Esophagus squamous epithelium (tissue), 5 donors: ENCODE measurements at regions not wholly inside any gene's neighbourhood (a gene's known extent, or its start where the extent isn't known, plus 50 kb on each side); places are given as distances from the start of the nearest gene placed in this dataset.

Source experiments
- DNase-seq: peaks from one replicate; lab custom pipeline; 2025; lab: John Stamatoyannopoulos, UW
- H3K27ac ChIP-seq, 4 donors: fragments of 200-600 bp; sonication (generic); one replicate each; pipeline ENCODE4 v1.5.1; 2016 to 2019; ENCODE audit warnings: mild to moderate bottlenecking in 1 of 4
- H3K27me3 ChIP-seq, 4 donors: fragments of 200-600 bp; sonication (generic); 1 replicate in 3 of 4; 2 replicates in 1 of 4; pipeline versions ENCODE4 v1.5.1 to v1.6.0; 2017 to 2021; ENCODE audit warnings: antibody characterized with exemption in 1 of 4
- H3K36me3 ChIP-seq, 3 donors: fragments of 200-600 bp; sonication (generic); one replicate each; pipeline ENCODE4 v1.5.1; 2016 to 2019
- H3K4me1 ChIP-seq, 3 donors: fragments of 200-600 bp; sonication (generic); one replicate each; pipeline ENCODE4 v1.5.1; 2017 to 2019
- H3K4me3 ChIP-seq, 4 donors: fragments of 200-600 bp; sonication (generic); 1 replicate in 3 of 4; 2 replicates in 1 of 4; pipeline ENCODE4 v1.5.1; 2016 to 2019; ENCODE audit warnings: mild to moderate bottlenecking in 2 of 4, moderate library complexity in 1 of 4
- H3K9me3 ChIP-seq, 3 donors: fragments of 200-600 bp; sonication (generic); one replicate each; pipeline ENCODE4 v1.5.1; 2016 to 2019
- POLR2A ChIP-seq, 4 donors: fragments of 450-650 bp; IDR thresholded peaks; one replicate each; pipeline ENCODE4 v1.6.1; 2017; ENCODE audit warnings: antibody characterized with exemption in 4 of 4, mild to moderate bottlenecking in 4 of 4, moderate library complexity in 3 of 4
- WGBS, 2 donors: methylation state at CpG; one replicate each; pipeline ENCODE4 v1.1.5; 2018; 5-methylcytosine and 5-hydroxymethylcytosine counted together
- intact Hi-C: fragments of 100-400 bp; cut with DNase I; formaldehyde crosslinking; loops from one replicate; pipeline ENCODE4 v1.15.0; 2022
- TF ChIP-seq, protein P1 (sequence below), 6 experiments: fragments of 450-650 bp in 4 of 6; fragments of 200-600 bp in 2 of 6; sonication (generic) in 2 of 6; IDR thresholded peaks; one replicate each; pipeline ENCODE4 v1.5.1; 2016 to 2019; ENCODE audit warnings: antibody characterized with exemption in 6 of 6, mild to moderate bottlenecking in 4 of 6, moderate library complexity in 4 of 6
- donor health status: DM: yes; HTN: yes; CAD: no.

DNA sequence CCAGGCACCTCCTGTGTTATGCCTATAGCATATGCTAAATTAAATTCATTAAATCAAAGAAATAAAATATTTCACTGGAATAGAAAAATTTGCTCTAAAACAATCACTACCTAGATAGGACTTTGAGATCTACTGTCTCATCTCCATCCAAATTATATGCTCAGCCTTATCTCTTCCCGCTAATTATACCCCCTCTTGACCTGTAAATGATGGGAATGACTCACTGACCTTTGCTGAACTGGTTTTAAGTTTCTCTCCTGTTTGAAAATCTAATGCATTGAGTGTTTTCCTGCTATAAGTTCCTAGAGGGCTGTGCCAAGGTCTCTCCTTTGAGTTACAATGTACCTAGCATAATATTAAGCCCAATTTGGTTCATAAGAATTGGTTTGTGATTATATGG lies 110.1 kb downstream of the BMP2 start:
- intact Hi-C loops: no loop called here
- no peaks in the 10 kb centered on the region for H3K36me3 ChIP-seq
- TF ChIP-seq, protein P1, sequence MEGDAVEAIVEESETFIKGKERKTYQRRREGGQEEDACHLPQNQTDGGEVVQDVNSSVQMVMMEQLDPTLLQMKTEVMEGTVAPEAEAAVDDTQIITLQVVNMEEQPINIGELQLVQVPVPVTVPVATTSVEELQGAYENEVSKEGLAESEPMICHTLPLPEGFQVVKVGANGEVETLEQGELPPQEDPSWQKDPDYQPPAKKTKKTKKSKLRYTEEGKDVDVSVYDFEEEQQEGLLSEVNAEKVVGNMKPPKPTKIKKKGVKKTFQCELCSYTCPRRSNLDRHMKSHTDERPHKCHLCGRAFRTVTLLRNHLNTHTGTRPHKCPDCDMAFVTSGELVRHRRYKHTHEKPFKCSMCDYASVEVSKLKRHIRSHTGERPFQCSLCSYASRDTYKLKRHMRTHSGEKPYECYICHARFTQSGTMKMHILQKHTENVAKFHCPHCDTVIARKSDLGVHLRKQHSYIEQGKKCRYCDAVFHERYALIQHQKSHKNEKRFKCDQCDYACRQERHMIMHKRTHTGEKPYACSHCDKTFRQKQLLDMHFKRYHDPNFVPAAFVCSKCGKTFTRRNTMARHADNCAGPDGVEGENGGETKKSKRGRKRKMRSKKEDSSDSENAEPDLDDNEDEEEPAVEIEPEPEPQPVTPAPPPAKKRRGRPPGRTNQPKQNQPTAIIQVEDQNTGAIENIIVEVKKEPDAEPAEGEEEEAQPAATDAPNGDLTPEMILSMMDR (IDR thresholded peaks at IDR 0.05): no peak
- TF ChIP-seq POLR2A (IDR thresholded peaks at IDR 0.05): no peak
- WGBS, 2 donors: 63 to 74% methylated on average over 1 of the region's 1 CpG
- DNase-seq: no peak
- H3K27ac ChIP-seq: no peak overlapping the region
- peaks cover 0 to 2% (median 0%) of the 10 kb centered on the region in 3 donors for H3K4me1 ChIP-seq
- H3K4me3 ChIP-seq: no peak overlapping the region
- no peaks in the 10 kb centered on the region for H3K27me3 ChIP-seq
- no peaks in the 10 kb centered on the region for H3K9me3 ChIP-seq

DNA sequence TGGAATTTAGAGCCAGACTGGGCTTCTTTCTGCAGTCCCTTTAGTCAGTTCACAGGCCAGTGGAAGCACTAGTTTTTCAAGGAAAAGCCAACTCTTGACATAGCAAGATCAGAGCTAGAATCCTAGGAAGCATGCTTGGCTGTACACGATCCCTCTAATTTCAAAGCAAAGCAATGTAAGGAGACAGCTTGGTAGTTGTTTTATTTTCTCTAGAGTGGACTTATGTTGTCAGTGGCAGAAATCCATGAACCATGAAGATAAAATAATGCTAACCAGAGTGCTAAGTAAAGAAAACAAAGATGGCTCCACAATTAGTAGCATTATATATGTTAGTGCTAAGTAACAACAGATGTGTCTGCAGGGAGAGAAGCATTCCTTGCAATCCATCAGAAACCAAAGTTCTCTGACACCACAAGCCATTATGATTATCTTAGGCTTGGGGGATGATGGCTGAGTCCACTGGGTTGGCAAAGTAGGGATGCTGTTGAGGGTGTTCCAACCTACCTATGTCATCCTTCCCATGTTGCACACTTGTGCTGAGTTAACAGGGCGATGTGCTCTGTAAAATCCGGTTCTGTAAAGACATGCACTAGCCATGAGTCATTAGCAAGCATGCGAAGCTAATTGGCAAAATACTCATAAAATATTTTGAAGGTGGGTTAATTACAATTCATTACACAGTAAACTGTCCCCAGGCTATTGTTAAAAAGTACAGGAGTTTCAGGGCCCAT lies 115.2 kb downstream of the BMP2 start:
- 38 to 73% methylated on average over 4 of the region's 4 CpGs for WGBS, 2 donors
- no peak for DNase-seq
- Histone ChIP-seq H3K9me3 (no peaks in the 10 kb centered on the region), H3K27me3 (no peaks in the 10 kb centered on the region), H3K36me3 (no peaks in the 10 kb centered on the region), H3K4me3 (no peak overlapping the region), H3K4me1 (peaks cover 0 to 16% (median 0%) of the 10 kb centered on the region in 3 donors), H3K27ac (no peak overlapping the region)
- no peak for TF ChIP-seq POLR2A (IDR thresholded peaks at IDR 0.05)
- intact Hi-C loops: no loop called here

DNA sequence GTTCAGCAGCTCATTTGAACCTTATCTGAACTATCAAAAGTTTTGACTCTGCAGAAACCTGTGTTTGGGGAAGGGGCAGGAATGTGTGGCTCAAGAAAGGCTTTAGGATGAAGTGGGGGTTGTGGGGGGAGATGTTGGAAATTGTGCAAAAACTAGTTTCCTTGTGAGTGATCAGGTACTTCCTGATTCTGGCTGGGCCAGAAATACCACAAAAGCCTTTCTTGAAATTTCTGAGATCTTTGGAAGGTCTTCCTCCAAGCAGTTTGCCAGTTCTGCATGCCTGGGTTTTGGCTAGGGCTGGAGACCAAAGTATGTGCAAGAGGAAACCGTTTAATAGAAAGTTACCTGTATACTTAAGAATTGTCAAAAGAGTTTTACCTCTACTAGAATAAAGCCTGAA lies 116.6 kb downstream of the BMP2 start:
- Histone ChIP-seq H3K9me3 (no peaks in the 10 kb centered on the region), H3K4me3 (no peak overlapping the region), H3K4me1 (peaks cover 0 to 16% (median 0%) of the 10 kb centered on the region in 3 donors), H3K27ac (no peak overlapping the region), H3K27me3 (no peaks in the 10 kb centered on the region), H3K36me3 (no peaks in the 10 kb centered on the region)
- intact Hi-C loops: no loop called here
- no peak for DNase-seq
- TF ChIP-seq, protein P1 (IDR thresholded peaks at IDR 0.05): no peak
- TF ChIP-seq POLR2A (IDR thresholded peaks at IDR 0.05): no peak
- 7 to 21% methylated on average over 1 of the region's 1 CpG for WGBS, 2 donors

DNA sequence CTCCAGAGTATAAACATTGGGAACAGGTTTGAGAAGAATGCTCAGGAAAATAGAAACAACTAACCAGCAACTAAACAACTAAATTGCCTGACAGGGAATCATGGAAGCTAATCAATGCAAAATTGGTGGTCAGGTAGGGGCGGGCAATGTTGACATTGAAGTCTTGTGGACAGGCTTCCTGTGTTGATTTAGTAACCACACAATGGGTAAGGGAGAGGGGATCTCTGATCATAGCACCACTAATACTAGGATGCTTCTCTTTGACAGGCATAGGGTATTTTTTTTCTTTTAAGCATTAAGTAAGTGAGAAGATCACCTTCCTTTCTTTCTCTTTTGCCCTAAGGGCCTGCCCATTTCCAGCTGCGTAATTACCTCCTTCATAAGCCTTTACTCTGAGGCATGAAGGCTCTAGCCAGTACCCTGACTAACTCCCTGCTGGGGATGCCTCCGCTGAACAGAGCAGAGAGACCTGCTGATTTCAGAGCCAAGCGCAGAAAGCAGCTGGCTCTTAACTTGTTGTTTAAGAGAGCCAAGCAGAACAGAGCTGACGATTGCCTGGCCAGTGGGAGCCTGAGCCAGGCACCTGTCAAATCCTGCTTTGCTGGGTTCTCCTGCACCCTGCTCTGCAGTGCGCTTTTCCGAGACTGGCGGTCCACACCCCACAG lies 118.7 kb downstream of the BMP2 start:
- Histone ChIP-seq H3K36me3 (no peaks in the 10 kb centered on the region), H3K9me3 (no peaks in the 10 kb centered on the region), H3K4me1 (peaks cover 0 to 16% (median 0%) of the 10 kb centered on the region in 3 donors), H3K4me3 (no peak overlapping the region), H3K27me3 (no peaks in the 10 kb centered on the region), H3K27ac (no peak overlapping the region)
- no peak for DNase-seq
- intact Hi-C loops: no loop called here
- 36 to 43% methylated on average over 7 of the region's 8 CpGs for WGBS, 2 donors
- TF ChIP-seq, protein P1 (IDR thresholded peaks at IDR 0.05): no peak
- TF ChIP-seq POLR2A (IDR thresholded peaks at IDR 0.05): no peak

DNA sequence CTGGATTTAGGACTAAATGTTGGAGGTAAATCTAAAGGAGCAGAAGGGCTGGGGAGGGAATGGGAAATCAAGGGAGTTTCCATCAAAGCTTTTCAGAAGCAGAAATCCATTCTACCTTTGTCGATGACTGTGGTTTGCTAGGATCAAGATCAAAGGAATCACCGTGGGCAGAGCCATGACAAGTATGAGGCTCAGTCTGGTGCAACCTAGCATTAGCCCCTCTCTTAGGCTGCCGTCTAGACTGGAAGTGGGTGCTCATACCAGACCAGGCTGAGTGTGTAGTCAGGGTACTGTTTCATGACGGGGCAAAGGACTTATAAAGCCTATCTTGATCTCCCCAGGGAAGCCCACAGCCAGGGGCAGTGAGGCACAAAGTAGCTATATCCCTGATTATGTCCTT lies 120.5 kb downstream of the BMP2 start:
- Histone ChIP-seq H3K27ac (no peak overlapping the region), H3K4me1 (peaks cover 0 to 11% (median 0%) of the 10 kb centered on the region in 3 donors), H3K9me3 (no peaks in the 10 kb centered on the region), H3K27me3 (no peaks in the 10 kb centered on the region), H3K4me3 (no peak overlapping the region), H3K36me3 (no peaks in the 10 kb centered on the region)
- 22 to 78% methylated on average over 2 to 4 of the region's 4 CpGs for WGBS, 2 donors
- DNase-seq: no peak
- no peak for TF ChIP-seq POLR2A (IDR thresholded peaks at IDR 0.05)
- TF ChIP-seq, protein P1 (IDR thresholded peaks at IDR 0.05): no peak
- intact Hi-C loops: no loop called here
